B cell (primary cell): ENCODE measurements at regions not wholly inside any gene's neighbourhood (a gene's known extent, or its start where the extent isn't known, plus 50 kb on each side); places are given as distances from the start of the nearest gene placed in this dataset.

Experiments
- ATAC-seq: fragments of 200-7000 bp; cut with Tn5 transposase; one replicate; pipeline ENCODE4 v1.10.0; 2021; ENCODE audit warnings: low read depth, mild to moderate bottlenecking, moderate number of reproducible peaks, moderate library complexity
- CTCF ChIA-PET: fragments of 350-600 bp; sonication (Branson Sonifier 250); formaldehyde crosslinking; loops from one replicate; lab custom pipeline; 2021; ENCODE audit warnings: antibody characterized with exemption, inconsistent platforms; lab: Charles Lee
- POLR2A ChIA-PET: fragments of 350-600 bp; sonication (Branson Sonifier 250); formaldehyde crosslinking; loops from one replicate; lab custom pipeline; 2021; ENCODE audit warnings: antibody characterized with exemption; lab: Charles Lee
- DNase-seq: peaks from one replicate; pipeline ENCODE4 v3.0.0; 2013
- H2AFZ ChIP-seq: 2 replicates; pipeline ENCODE4 v1.6.1; 2012; ENCODE audit warnings: mild to moderate bottlenecking, low read depth, low read length; ENCODE audit not compliant: insufficient read depth, poor library complexity, severe bottlenecking
- H3K27ac ChIP-seq, 2 donors: 1 replicate in 1 of 2; 2 replicates in 1 of 2; pipeline ENCODE4 v1.5.1; 2012 to 2013; ENCODE audit warnings: low read length in 2 of 2, mild to moderate bottlenecking in 2 of 2, moderate library complexity in 1 of 2
- H3K27me3 ChIP-seq, 4 experiments: fragments of 200-600 bp in 1 of 4; sonication (generic) in 1 of 4; replicated peaks in 1 of 4; 1 replicate in 2 of 4; 2 replicates in 2 of 4; pipeline versions ENCODE4 v1.6.1 to v1.7.0; 2013 to 2016; ENCODE audit warnings: low read length in 3 of 4, mild to moderate bottlenecking in 2 of 4, mixed read lengths in 1 of 4, moderate library complexity in 1 of 4; ENCODE audit not compliant: insufficient read depth in 4 of 4, control insufficient read depth in 3 of 4; ENCODE audit errors: control extremely low read depth in 1 of 4
- H3K36me3 ChIP-seq, 2 experiments: replicated peaks in 1 of 2; 1 replicate in 1 of 2; 2 replicates in 1 of 2; pipeline versions ENCODE4 v1.6.1 to v1.7.1; 2013; ENCODE audit warnings: low read length in 1 of 2; ENCODE audit not compliant: insufficient read depth in 2 of 2, control insufficient read depth in 1 of 2; ENCODE audit errors: control extremely low read depth in 1 of 2, extremely low read depth in 1 of 2
- H3K4me1 ChIP-seq, 2 donors: fragments of 200-600 bp in 1 of 2; sonication (generic) in 1 of 2; 1 replicate in 1 of 2; 2 replicates in 1 of 2; pipeline versions ENCODE4 v1.5.1 to v1.6.1; 2013 to 2017; ENCODE audit warnings: low read length in 2 of 2; ENCODE audit not compliant: control insufficient read depth in 2 of 2, insufficient read depth in 2 of 2
- H3K4me2 ChIP-seq: replicated peaks from 2 replicates; pipeline ENCODE3; 2012; ENCODE audit warnings: mild to moderate bottlenecking, low read depth, low read length; ENCODE audit not compliant: poor library complexity, severe bottlenecking
- H3K4me3 ChIP-seq, 5 experiments: fragments of 200-600 bp in 1 of 5; sonication (generic) in 1 of 5; 1 replicate in 3 of 5; 2 replicates in 2 of 5; pipeline versions ENCODE4 v1.5.1 to v1.7.0; 2011 to 2016; ENCODE audit warnings: low read length in 4 of 5, mild to moderate bottlenecking in 4 of 5, low read depth in 2 of 5, control low read depth in 1 of 5, moderate library complexity in 1 of 5; ENCODE audit not compliant: insufficient read depth in 1 of 5; ENCODE audit errors: control extremely low read depth in 1 of 5, extremely low read depth in 1 of 5
- H3K79me2 ChIP-seq: fragments of 200-600 bp; sonication (generic); one replicate; pipeline ENCODE4 v1.6.0; 2016; ENCODE audit warnings: low read length; ENCODE audit not compliant: control insufficient read depth, insufficient read depth
- H3K9ac ChIP-seq: fragments of 200-600 bp; sonication (generic); 2 replicates; pipeline ENCODE4 v1.6.1; 2017; ENCODE audit warnings: mild to moderate bottlenecking, low read length, moderate library complexity
- H3K9me3 ChIP-seq, 3 donors: one replicate each; pipeline versions ENCODE4 v1.6.1 to v1.7.1; 2013; ENCODE audit warnings: low read length in 2 of 3; ENCODE audit not compliant: control insufficient read depth in 2 of 3, insufficient read depth in 1 of 3; ENCODE audit errors: control extremely low read depth in 1 of 3
- H4K20me1 ChIP-seq: 2 replicates; pipeline ENCODE4 v1.6.0; 2012; ENCODE audit warnings: mild to moderate bottlenecking, low read length; ENCODE audit not compliant: insufficient read depth, control insufficient read depth, poor library complexity, severe bottlenecking
- H3K27ac Mint-ChIP-seq: one replicate; pipeline ENCODE4 v1.8.0; 2021; ENCODE audit warnings: mixed read lengths
- H3K27me3 Mint-ChIP-seq: one replicate; pipeline ENCODE4 v1.8.0; 2021; ENCODE audit warnings: mixed read lengths
- H3K4me1 Mint-ChIP-seq: one replicate; pipeline ENCODE4 v1.8.0; 2021; ENCODE audit warnings: mixed read lengths
- H3K4me3 Mint-ChIP-seq: one replicate; pipeline ENCODE4 v1.8.0; 2021; ENCODE audit warnings: mixed read lengths
- H3K9me3 Mint-ChIP-seq: one replicate; pipeline ENCODE4 v1.8.0; 2022; ENCODE audit warnings: mixed read lengths; ENCODE audit not compliant: insufficient read depth
- EZH2 ChIP-seq: IDR thresholded peaks from 2 replicates; pipeline ENCODE4 v1.6.1; 2012; ENCODE audit warnings: borderline replicate concordance, low read depth, mild to moderate bottlenecking, moderate library complexity, low read length; ENCODE audit not compliant: insufficient read depth, poor library complexity, severe bottlenecking
- WGBS: methylation state at CpG from one replicate; pipeline ENCODE4 v1.1.5; 2013; ENCODE audit warnings: missing lambda C conversion rate; ENCODE audit not compliant: insufficient coverage; 5-methylcytosine and 5-hydroxymethylcytosine counted together
- intact Hi-C: fragments of 100-400 bp; cut with micrococcal nuclease; formaldehyde crosslinking; loops from one replicate; pipeline ENCODE4 v1.10.0; 2022
- TF ChIP-seq, protein P1 (sequence below): fragments of 200-600 bp; IDR thresholded peaks from one replicate; pipeline ENCODE4 v1.8.0; 2022; ENCODE audit warnings: antibody characterized with exemption, mild to moderate bottlenecking

DNA sequence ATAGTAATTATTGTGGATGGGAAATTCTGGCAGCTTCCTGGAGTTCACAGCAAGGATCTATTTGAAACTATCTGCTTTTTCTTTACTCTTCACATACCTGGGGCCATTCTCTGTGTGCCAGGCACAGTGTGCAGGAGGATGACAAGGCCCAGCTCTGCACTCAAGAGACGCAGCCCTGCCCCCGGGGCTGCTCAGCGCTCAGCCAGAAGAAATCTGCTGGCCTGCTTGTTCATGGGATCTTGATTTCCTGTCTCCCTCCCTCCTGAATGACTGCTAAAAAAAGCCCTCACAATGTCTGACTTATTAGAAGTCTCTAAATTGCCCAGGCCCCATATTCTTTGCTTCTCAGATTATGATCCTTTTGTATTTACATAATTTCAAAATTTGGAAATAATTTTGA lies 210.9 kb downstream of the DCDC2C start:
- WGBS, result 43% methylated on average over 3 of the region's 3 CpGs
- no peak for DNase-seq
- no peaks in the 10 kb centered on the region for H3K36me3 ChIP-seq
- no peaks in the 10 kb centered on the region for H3K79me2 ChIP-seq
- no peak overlapping the region for H3K4me3 Mint-ChIP-seq
- H3K4me1 Mint-ChIP-seq, result no peaks in the 10 kb centered on the region
- no peak overlapping the region for H2AFZ ChIP-seq
- no peaks in the 10 kb centered on the region for H4K20me1 ChIP-seq
- TF ChIP-seq EZH2, result no peak
- TF ChIP-seq, protein P1, sequence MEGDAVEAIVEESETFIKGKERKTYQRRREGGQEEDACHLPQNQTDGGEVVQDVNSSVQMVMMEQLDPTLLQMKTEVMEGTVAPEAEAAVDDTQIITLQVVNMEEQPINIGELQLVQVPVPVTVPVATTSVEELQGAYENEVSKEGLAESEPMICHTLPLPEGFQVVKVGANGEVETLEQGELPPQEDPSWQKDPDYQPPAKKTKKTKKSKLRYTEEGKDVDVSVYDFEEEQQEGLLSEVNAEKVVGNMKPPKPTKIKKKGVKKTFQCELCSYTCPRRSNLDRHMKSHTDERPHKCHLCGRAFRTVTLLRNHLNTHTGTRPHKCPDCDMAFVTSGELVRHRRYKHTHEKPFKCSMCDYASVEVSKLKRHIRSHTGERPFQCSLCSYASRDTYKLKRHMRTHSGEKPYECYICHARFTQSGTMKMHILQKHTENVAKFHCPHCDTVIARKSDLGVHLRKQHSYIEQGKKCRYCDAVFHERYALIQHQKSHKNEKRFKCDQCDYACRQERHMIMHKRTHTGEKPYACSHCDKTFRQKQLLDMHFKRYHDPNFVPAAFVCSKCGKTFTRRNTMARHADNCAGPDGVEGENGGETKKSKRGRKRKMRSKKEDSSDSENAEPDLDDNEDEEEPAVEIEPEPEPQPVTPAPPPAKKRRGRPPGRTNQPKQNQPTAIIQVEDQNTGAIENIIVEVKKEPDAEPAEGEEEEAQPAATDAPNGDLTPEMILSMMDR, result no peak
- no peaks in the 10 kb centered on the region for H3K9me3 Mint-ChIP-seq
- H3K4me3 ChIP-seq, result no peak overlapping the region
- H3K4me2 ChIP-seq, result no peak overlapping the region
- no peak overlapping the region for H3K27ac Mint-ChIP-seq
- no peaks in the 10 kb centered on the region for H3K27me3 Mint-ChIP-seq
- H3K27ac ChIP-seq, result no peak overlapping the region
- CTCF ChIA-PET, result no interaction called here
- no peaks in the 10 kb centered on the region for H3K4me1 ChIP-seq
- POLR2A ChIA-PET, result no interaction called here
- H3K27me3 ChIP-seq, result no peaks in the 10 kb centered on the region
- ATAC-seq, result no peak
- intact Hi-C loops, result no loop called here
- H3K9ac ChIP-seq, result no peak overlapping the region
- H3K9me3 ChIP-seq, result peaks cover 0 to 13% (median 0%) of the 10 kb centered on the region in 3 donors

DNA sequence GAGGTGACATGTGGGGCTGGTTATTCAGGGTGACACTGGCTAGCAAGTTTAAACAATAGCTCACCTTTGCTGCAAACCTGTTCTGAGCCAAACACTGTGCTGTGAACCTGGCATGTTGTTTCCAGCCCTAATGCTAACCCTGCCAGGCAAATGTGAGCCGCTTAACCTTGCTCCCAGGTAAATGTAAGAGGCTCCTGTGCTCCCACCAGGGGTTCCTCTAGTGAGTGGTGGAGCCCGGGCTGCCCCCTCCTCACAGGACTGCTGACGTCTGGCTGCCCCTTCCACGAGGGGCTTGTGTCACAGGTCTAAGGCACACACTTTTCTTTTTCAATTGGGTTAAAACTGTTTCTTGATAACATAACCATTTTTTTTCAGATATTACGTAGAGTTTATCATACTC lies 223.7 kb downstream of the DCDC2C start:
- CTCF ChIA-PET, result no interaction called here
- POLR2A ChIA-PET, result no interaction called here
- TF ChIP-seq, protein P1, result no peak
- TF ChIP-seq EZH2, result no peak
- no peak for DNase-seq
- H3K27ac Mint-ChIP-seq, result no peak overlapping the region
- H3K27ac ChIP-seq, result no peak overlapping the region
- no peak overlapping the region for H3K4me3 Mint-ChIP-seq
- no peaks in the 10 kb centered on the region for H3K79me2 ChIP-seq
- ATAC-seq, result no peak
- no peaks in the 10 kb centered on the region for H3K4me1 ChIP-seq
- peaks cover 0 to 11% (median 0%) of the 10 kb centered on the region in 3 donors for H3K9me3 ChIP-seq
- no peak overlapping the region for H3K4me3 ChIP-seq
- no peak overlapping the region for H3K4me2 ChIP-seq
- no peak overlapping the region for H2AFZ ChIP-seq
- H3K27me3 ChIP-seq, result no peaks in the 10 kb centered on the region
- H3K36me3 ChIP-seq, result no peaks in the 10 kb centered on the region
- no peaks in the 10 kb centered on the region for H3K4me1 Mint-ChIP-seq
- H3K9me3 Mint-ChIP-seq, result no peaks in the 10 kb centered on the region
- H3K27me3 Mint-ChIP-seq, result no peaks in the 10 kb centered on the region
- no peaks in the 10 kb centered on the region for H4K20me1 ChIP-seq
- no peak overlapping the region for H3K9ac ChIP-seq
- 50% methylated on average over 4 of the region's 5 CpGs for WGBS
- intact Hi-C loops, result no loop called here
